ENCODE measurements at regions not wholly inside any gene's neighbourhood (a gene's known extent, or its start where the extent isn't known, plus 50 kb on each side); places are given as distances from the start of the nearest gene placed in this dataset.

DNA sequence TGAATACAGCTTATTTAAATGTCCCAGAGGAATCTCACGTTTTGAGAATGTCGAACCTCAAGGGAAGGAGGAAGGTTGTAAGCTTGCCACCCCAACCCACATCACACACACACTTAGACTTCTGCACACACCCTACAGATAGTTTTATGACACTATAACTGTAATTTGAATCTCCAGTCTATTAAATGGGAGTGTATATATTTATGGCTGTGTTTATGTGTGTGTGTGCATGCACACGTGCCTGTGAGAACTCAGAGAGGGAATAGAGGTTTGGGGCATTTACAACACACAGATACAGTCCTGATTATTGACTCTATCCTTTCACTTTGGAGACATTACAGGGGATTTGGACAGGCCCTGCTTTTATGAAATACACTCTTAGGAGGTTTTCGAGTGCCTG lies 171.5 kb upstream of the MAF start:
- TF ChIP-seq CTCF (IDR thresholded peaks at IDR 0.05) (no peak), EP300 (IDR thresholded peaks at IDR 0.05) (no peak), POLR2A (IDR thresholded peaks at IDR 0.05) (no peak), POLR2AphosphoS5 (IDR thresholded peaks at IDR 0.05) (no peak)
- intact Hi-C loops (cut with DNase I; ENCODE audit: low total_unique reads): no loop called here
- Histone ChIP-seq H3K36me3 (no peaks in the 10 kb centered on the region), H3K27me3 (no peaks in the 10 kb centered on the region), H3K4me3 (no peak overlapping the region), H3K9me3 (no peaks in the 10 kb centered on the region), H3K4me1 (peaks cover 20 to 53% (median 36%) of the 10 kb centered on the region in 4 donors), H3K27ac (no peak overlapping the region)
- DNase-seq: no peak
- WGBS, 5 donors: 75 to 87% (median 84%) methylated on average over 4 of the region's 4 CpGs

GRCh38 chr16:79770244-79771064 lies 169.9 kb upstream of the MAF start:
- no peaks in the 10 kb centered on the region for H3K36me3 ChIP-seq
- TF ChIP-seq POLR2A (IDR thresholded peaks at IDR 0.05) (no peak), CTCF (IDR thresholded peaks at IDR 0.05) (no peak), POLR2AphosphoS5 (IDR thresholded peaks at IDR 0.05) (peak in 1 of 3 donors; percentile 8)
- peak; percentile 92 to 98 for DNase-seq
- H3K27me3 ChIP-seq: no peaks in the 10 kb centered on the region
- peak overlapping the region; percentile 45 to 55 (median 52) for H3K4me3 ChIP-seq
- H3K9me3 ChIP-seq: no peaks in the 10 kb centered on the region
- H3K4me1 ChIP-seq: peaks cover 18 to 43% (median 26%) of the 10 kb centered on the region in 4 donors
- intact Hi-C loops (cut with DNase I; ENCODE audit: low total_unique reads): no loop called here
- WGBS, 5 donors: 1 to 2% (median 1%) methylated on average over 48 to 59 of the region's 59 CpGs
- H3K27ac ChIP-seq: peak overlapping the region; percentile 55 to 86 (median 80)

DNA sequence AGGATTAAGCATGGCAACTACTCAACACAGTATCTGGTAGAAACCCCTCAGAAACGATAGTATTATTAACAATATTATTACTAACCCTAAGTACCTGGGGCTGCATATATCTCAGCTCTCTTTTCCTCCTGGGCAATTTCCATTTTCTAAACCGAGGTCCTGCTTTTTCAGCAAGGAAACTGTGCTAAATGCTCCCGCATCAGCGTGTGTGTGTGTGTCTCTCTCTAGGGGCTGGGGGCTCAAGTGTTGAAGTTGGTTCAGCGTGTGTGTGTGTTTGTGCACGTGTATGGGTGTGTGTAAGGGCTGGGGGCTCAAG lies 169.3 kb upstream of the MAF start:
- TF ChIP-seq POLR2AphosphoS5 (IDR thresholded peaks at IDR 0.05) (no peak), EP300 (IDR thresholded peaks at IDR 0.05) (no peak), POLR2A (IDR thresholded peaks at IDR 0.05) (no peak), CTCF (IDR thresholded peaks at IDR 0.05) (no peak)
- no peaks in the 10 kb centered on the region for H3K27me3 ChIP-seq
- peaks cover 18 to 45% (median 26%) of the 10 kb centered on the region in 4 donors for H3K4me1 ChIP-seq
- H3K9me3 ChIP-seq: no peaks in the 10 kb centered on the region
- no peaks in the 10 kb centered on the region for H3K36me3 ChIP-seq
- intact Hi-C loops (cut with DNase I; ENCODE audit: low total_unique reads): no loop called here
- DNase-seq: no peak
- peak overlapping the region; percentile 45 to 55 (median 52) for H3K4me3 ChIP-seq
- 16 to 49% (median 28%) methylated on average over 5 to 6 of the region's 6 CpGs for WGBS, 5 donors
- peak overlapping the region; percentile 55 to 86 (median 80) for H3K27ac ChIP-seq

- no peaks in the 10 kb centered on the region for H3K9me3 ChIP-seq
- 76 to 80% (median 78%) methylated on average over 4 of the region's 4 CpGs for WGBS, 5 donors
- H3K36me3 ChIP-seq: no peaks in the 10 kb centered on the region
- TF ChIP-seq POLR2AphosphoS5 (IDR thresholded peaks at IDR 0.05): no peak
- no peak for TF ChIP-seq EP300 (IDR thresholded peaks at IDR 0.05)
- no peak for TF ChIP-seq CTCF (IDR thresholded peaks at IDR 0.05)
- no peak for TF ChIP-seq POLR2A (IDR thresholded peaks at IDR 0.05)
- peak overlapping the region in 1 of 4 donors; percentile 55 for H3K4me3 ChIP-seq
- peak overlapping the region in 4 of 5 donors; percentile 68 to 86 (median 81) for H3K27ac ChIP-seq
- peaks cover 18 to 45% (median 26%) of the 10 kb centered on the region in 4 donors for H3K4me1 ChIP-seq
- H3K27me3 ChIP-seq: no peaks in the 10 kb centered on the region
- intact Hi-C loops (cut with DNase I; ENCODE audit: low total_unique reads): no loop called here
- DNase-seq: no peak
Measured at GRCh38 chr16:79769270-79769927, 168.9 kb upstream of the MAF start.
